OCI-LY1 (cell line): ENCODE measurements at regions not wholly inside any gene's neighbourhood (a gene's known extent, or its start where the extent isn't known, plus 50 kb on each side); places are given as distances from the start of the nearest gene placed in this dataset.

Source experiments
- H2AFZ ChIP-seq: fragments of 200-600 bp; sonication (generic), shearing (Covaris generic); 2 replicates; pipeline ENCODE4 v1.6.0; 2014; ENCODE audit warnings: antibody characterized with exemption, mild to moderate bottlenecking, low read length
- H3F3A ChIP-seq: fragments of 200-600 bp; sonication (generic), shearing (Covaris generic); 2 replicates; pipeline ENCODE4 v1.6.0; 2014; ENCODE audit warnings: mild to moderate bottlenecking, antibody characterized with exemption, low read length, moderate library complexity; ENCODE audit not compliant: insufficient read depth
- H3K27ac ChIP-seq: fragments of 200-600 bp; sonication (generic); 2 replicates; pipeline ENCODE4 v1.5.1; 2014; ENCODE audit warnings: low read length, mixed run types, mild to moderate bottlenecking, low read depth; ENCODE audit not compliant: poor library complexity, severe bottlenecking
- H3K27me3 ChIP-seq: fragments of 200-600 bp; sonication (generic); 2 replicates; pipeline ENCODE4 v1.6.0; 2014; ENCODE audit warnings: antibody characterized with exemption, mild to moderate bottlenecking, low read length, moderate library complexity; ENCODE audit not compliant: insufficient read depth
- H3K36me3 ChIP-seq: fragments of 200-600 bp; sonication (generic); 2 replicates; pipeline ENCODE4 v1.6.1; 2014; ENCODE audit warnings: mild to moderate bottlenecking, antibody characterized with exemption, low read length, moderate library complexity, mixed read lengths; ENCODE audit not compliant: insufficient read depth
- H3K4me1 ChIP-seq: fragments of 200-600 bp; sonication (generic); 2 replicates; pipeline ENCODE4 v1.5.1; 2014; ENCODE audit warnings: mild to moderate bottlenecking, low read length, moderate library complexity; ENCODE audit not compliant: insufficient read depth, severe bottlenecking
- H3K4me2 ChIP-seq: fragments of 200-600 bp; sonication (generic), shearing (Covaris generic); 2 replicates; pipeline ENCODE4 v1.6.1; 2014; ENCODE audit warnings: low read length
- H3K4me3 ChIP-seq: fragments of 200-600 bp; sonication (generic); 2 replicates; pipeline ENCODE4 v1.5.1; 2014; ENCODE audit warnings: low read length, low read depth, mild to moderate bottlenecking, mixed read lengths; ENCODE audit not compliant: poor library complexity, severe bottlenecking
- H3K79me2 ChIP-seq: fragments of 200-600 bp; shearing (Covaris generic); 2 replicates; pipeline ENCODE4 v1.6.1; 2016; ENCODE audit warnings: mixed run types, low read length, mixed read lengths; ENCODE audit not compliant: insufficient read depth
- H3K9ac ChIP-seq: fragments of 200-600 bp; sonication (generic), shearing (Covaris generic); 2 replicates; pipeline ENCODE4 v1.6.1; 2014; ENCODE audit warnings: mild to moderate bottlenecking, low read length, mixed read lengths
- H3K9me2 ChIP-seq: fragments of 200-600 bp; sonication (generic), shearing (Covaris generic); 2 replicates; pipeline ENCODE4 v1.6.1; 2014; ENCODE audit warnings: low read depth, mild to moderate bottlenecking, low read length, mixed read lengths
- H3K9me3 ChIP-seq: fragments of 200-600 bp; shearing (Covaris generic); 2 replicates; pipeline ENCODE4 v1.6.1; 2014; ENCODE audit warnings: low read length, mixed read lengths
- H4K20me1 ChIP-seq: fragments of 200-600 bp; sonication (generic), shearing (Covaris generic); 2 replicates; pipeline ENCODE4 v1.6.0; 2016; ENCODE audit warnings: mild to moderate bottlenecking, low read length; ENCODE audit not compliant: insufficient read depth
- EZH2 ChIP-seq: fragments of 200-600 bp; sonication (generic), shearing (Covaris generic); IDR thresholded peaks from 2 replicates; pipeline ENCODE4 v1.8.0; 2017; ENCODE audit warnings: borderline replicate concordance, mixed run types, mild to moderate bottlenecking, antibody characterized with exemption, low read length, moderate library complexity, mixed read lengths
- TF ChIP-seq, protein P1 (sequence below): fragments of 200-600 bp; sonication (generic), shearing (Covaris generic); IDR thresholded peaks from 2 replicates; pipeline ENCODE4 v1.5.1; 2017; ENCODE audit warnings: mild to moderate bottlenecking, antibody characterized with exemption, low read length, moderate library complexity, mixed read lengths

- H3K36me3 ChIP-seq: no peaks in the 10 kb centered on the region
- H3F3A ChIP-seq: no peaks in the 10 kb centered on the region
- H3K9me3 ChIP-seq: no peaks in the 10 kb centered on the region
- H2AFZ ChIP-seq: no peak overlapping the region
- H3K27me3 ChIP-seq: no peaks in the 10 kb centered on the region
- H3K79me2 ChIP-seq: no peaks in the 10 kb centered on the region
- H3K9ac ChIP-seq: no peak overlapping the region
- H3K4me2 ChIP-seq: no peak overlapping the region
- no peaks in the 10 kb centered on the region for H3K4me1 ChIP-seq
- no peak for TF ChIP-seq EZH2
- TF ChIP-seq, protein P1, sequence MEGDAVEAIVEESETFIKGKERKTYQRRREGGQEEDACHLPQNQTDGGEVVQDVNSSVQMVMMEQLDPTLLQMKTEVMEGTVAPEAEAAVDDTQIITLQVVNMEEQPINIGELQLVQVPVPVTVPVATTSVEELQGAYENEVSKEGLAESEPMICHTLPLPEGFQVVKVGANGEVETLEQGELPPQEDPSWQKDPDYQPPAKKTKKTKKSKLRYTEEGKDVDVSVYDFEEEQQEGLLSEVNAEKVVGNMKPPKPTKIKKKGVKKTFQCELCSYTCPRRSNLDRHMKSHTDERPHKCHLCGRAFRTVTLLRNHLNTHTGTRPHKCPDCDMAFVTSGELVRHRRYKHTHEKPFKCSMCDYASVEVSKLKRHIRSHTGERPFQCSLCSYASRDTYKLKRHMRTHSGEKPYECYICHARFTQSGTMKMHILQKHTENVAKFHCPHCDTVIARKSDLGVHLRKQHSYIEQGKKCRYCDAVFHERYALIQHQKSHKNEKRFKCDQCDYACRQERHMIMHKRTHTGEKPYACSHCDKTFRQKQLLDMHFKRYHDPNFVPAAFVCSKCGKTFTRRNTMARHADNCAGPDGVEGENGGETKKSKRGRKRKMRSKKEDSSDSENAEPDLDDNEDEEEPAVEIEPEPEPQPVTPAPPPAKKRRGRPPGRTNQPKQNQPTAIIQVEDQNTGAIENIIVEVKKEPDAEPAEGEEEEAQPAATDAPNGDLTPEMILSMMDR: no peak
- no peak overlapping the region for H3K27ac ChIP-seq
- no peaks in the 10 kb centered on the region for H3K9me2 ChIP-seq
- H4K20me1 ChIP-seq: no peaks in the 10 kb centered on the region
- no peak overlapping the region for H3K4me3 ChIP-seq
These were observed 286.9 kb upstream of the RUNX1 start for GRCh38 chr21:35335951-35336446.

- H3K4me1 ChIP-seq: no peaks in the 10 kb centered on the region
- H3K9ac ChIP-seq: no peak overlapping the region
- no peak overlapping the region for H3K4me2 ChIP-seq
- no peaks in the 10 kb centered on the region for H3K79me2 ChIP-seq
- no peak overlapping the region for H3K27ac ChIP-seq
- H3K36me3 ChIP-seq: no peaks in the 10 kb centered on the region
- H3K27me3 ChIP-seq: no peaks in the 10 kb centered on the region
- H2AFZ ChIP-seq: no peak overlapping the region
- H3F3A ChIP-seq: no peaks in the 10 kb centered on the region
- TF ChIP-seq, protein P1: no peak
- TF ChIP-seq EZH2: no peak
- H3K4me3 ChIP-seq: no peak overlapping the region
- no peaks in the 10 kb centered on the region for H3K9me2 ChIP-seq
- no peaks in the 10 kb centered on the region for H3K9me3 ChIP-seq
- H4K20me1 ChIP-seq: no peaks in the 10 kb centered on the region
These were observed 284.9 kb upstream of the RUNX1 start for GRCh38 chr21:35333831-35334618.

DNA sequence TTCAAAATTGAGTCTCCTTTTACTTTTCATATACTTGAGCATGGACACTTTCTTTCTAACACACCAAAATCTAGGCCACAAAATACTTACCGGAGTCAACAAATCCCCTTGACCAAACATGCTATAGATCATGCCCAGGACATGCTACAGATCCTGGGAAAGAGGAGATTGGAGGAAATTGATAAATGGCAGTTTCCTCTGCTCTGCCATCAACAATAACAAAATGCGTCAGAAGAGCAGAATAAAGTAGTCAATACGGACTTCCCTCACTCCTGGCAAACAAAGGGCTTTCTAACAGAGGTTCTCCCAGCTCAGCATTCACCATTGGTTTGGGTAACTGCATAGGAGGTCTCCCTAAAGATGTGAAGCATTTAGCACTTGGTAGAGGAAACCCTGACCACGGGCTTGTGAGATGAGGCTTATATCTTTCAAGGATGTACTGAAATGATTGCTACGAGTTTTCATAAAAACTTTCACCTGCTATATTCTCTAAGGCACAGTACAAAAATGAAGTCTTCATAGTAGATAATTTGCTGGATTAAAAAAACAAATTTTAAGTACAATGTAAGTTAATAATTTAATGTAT is 283.8 kb upstream of the RUNX1 start:
- H4K20me1 ChIP-seq: no peaks in the 10 kb centered on the region
- no peaks in the 10 kb centered on the region for H3K27me3 ChIP-seq
- no peak overlapping the region for H2AFZ ChIP-seq
- no peak overlapping the region for H3K4me2 ChIP-seq
- no peaks in the 10 kb centered on the region for H3F3A ChIP-seq
- H3K27ac ChIP-seq: no peak overlapping the region
- H3K9me3 ChIP-seq: no peaks in the 10 kb centered on the region
- no peaks in the 10 kb centered on the region for H3K36me3 ChIP-seq
- H3K79me2 ChIP-seq: no peaks in the 10 kb centered on the region
- TF ChIP-seq, protein P1: no peak
- no peak for TF ChIP-seq EZH2
- H3K9ac ChIP-seq: no peak overlapping the region
- H3K9me2 ChIP-seq: no peaks in the 10 kb centered on the region
- no peak overlapping the region for H3K4me3 ChIP-seq
- H3K4me1 ChIP-seq: no peaks in the 10 kb centered on the region
